HEK293T (cell line): ENCODE measurements at regions not wholly inside any gene's neighbourhood (a gene's known extent, or its start where the extent isn't known, plus 50 kb on each side); places are given as distances from the start of the nearest gene placed in this dataset.

Experiments used
- L3MBTL2 ChIP-seq: fragments of 450-650 bp; conservative IDR thresholded peaks from 2 replicates; pipeline ENCODE4 v1.6.1; 2016; ENCODE audit warnings: mild to moderate bottlenecking
- PKNOX1 ChIP-seq: fragments of 450-650 bp; IDR thresholded peaks from 2 replicates; pipeline ENCODE4 v1.6.1; 2016
- SP1 ChIP-seq: fragments of 450-650 bp; IDR thresholded peaks from 2 replicates; pipeline ENCODE4 v1.6.1; 2017
- SUZ12 ChIP-seq: fragments of 450-650 bp; IDR thresholded peaks from 2 replicates; pipeline ENCODE4 v1.6.1; 2016; ENCODE audit warnings: mild to moderate bottlenecking
- TARDBP ChIP-seq: fragments of 450-650 bp; IDR thresholded peaks from 2 replicates; pipeline ENCODE4 v1.6.1; 2016

- no peak for TF ChIP-seq L3MBTL2
- TF ChIP-seq TARDBP: no peak
- TF ChIP-seq PKNOX1: no peak
- TF ChIP-seq SP1: no peak
- no peak for TF ChIP-seq SUZ12
Measured at GRCh38 chr9:69981686-69982445, 61.8 kb upstream of the MAMDC2 start.
